HG03354 (cell line): ENCODE measurements at regions not wholly inside any gene's neighbourhood (a gene's known extent, or its start where the extent isn't known, plus 50 kb on each side); places are given as distances from the start of the nearest gene placed in this dataset.

ENCODE experiments used
- ATAC-seq: cut with Tn5 transposase; IDR thresholded peaks from one replicate; pipeline ENCODE4 v1.9.1; 2021; ENCODE audit warnings: mild to moderate bottlenecking; ENCODE audit not compliant: unreplicated experiment, poor library complexity, severe bottlenecking

GRCh38 chr18:27769152-27769551 lies 407.8 kb downstream of the CDH2 start:
- no peak for ATAC-seq

- no peak for ATAC-seq
Measured at GRCh38 chr18:27763936-27764335, 413.0 kb downstream of the CDH2 start.

- ATAC-seq = no peak
Measured at GRCh38 chr18:27763341-27763740, 413.6 kb downstream of the CDH2 start.

GRCh38 chr18:27762054-27762453 lies 414.9 kb downstream of the CDH2 start:
- no peak for ATAC-seq

- no peak for ATAC-seq
Measured at GRCh38 chr18:27752944-27753343, 424.0 kb downstream of the CDH2 start.

- ATAC-seq = no peak
Measured at GRCh38 chr18:27750923-27751322, 426.0 kb downstream of the CDH2 start.

GRCh38 chr18:27750014-27750413 lies 426.9 kb downstream of the CDH2 start:
- ATAC-seq = no peak

- ATAC-seq = no peak
Measured at GRCh38 chr18:27749194-27749593, 427.7 kb downstream of the CDH2 start.

GRCh38 chr18:27746241-27746640 lies 430.7 kb downstream of the CDH2 start:
- ATAC-seq = no peak

GRCh38 chr18:27735117-27735516 lies 441.8 kb downstream of the CDH2 start:
- no peak for ATAC-seq

GRCh38 chr18:27731211-27731610 lies 445.7 kb downstream of the CDH2 start:
- ATAC-seq = no peak

- ATAC-seq = no peak
Measured at GRCh38 chr18:27728659-27729058, 448.3 kb downstream of the CDH2 start.

GRCh38 chr18:27724362-27724761 lies 452.6 kb downstream of the CDH2 start:
- no peak for ATAC-seq

- ATAC-seq = no peak
Measured at GRCh38 chr18:27723168-27723567, 453.8 kb downstream of the CDH2 start.

GRCh38 chr18:27719680-27720079 lies 457.2 kb downstream of the CDH2 start:
- ATAC-seq = no peak

- no peak for ATAC-seq
Measured at GRCh38 chr18:27717816-27718215, 459.1 kb downstream of the CDH2 start.

GRCh38 chr18:27717250-27717649 lies 459.7 kb downstream of the CDH2 start:
- ATAC-seq = no peak

GRCh38 chr18:27715751-27716150 lies 461.2 kb downstream of the CDH2 start:
- ATAC-seq = no peak

GRCh38 chr18:27713738-27714095 lies 463.2 kb downstream of the CDH2 start:
- no peak for ATAC-seq

GRCh38 chr18:27713037-27713737 lies 463.7 kb downstream of the CDH2 start:
- no peak for ATAC-seq

GRCh38 chr18:27712066-27712465 lies 464.9 kb downstream of the CDH2 start:
- no peak for ATAC-seq

- ATAC-seq = no peak
Measured at GRCh38 chr18:27711382-27711781, 465.5 kb downstream of the CDH2 start.
